GM21423 (cell line): ENCODE measurements at regions not wholly inside any gene's neighbourhood (a gene's known extent, or its start where the extent isn't known, plus 50 kb on each side); places are given as distances from the start of the nearest gene placed in this dataset.
A peak's percentile ranks its signal among the peaks of the same experiment; 100 is the strongest.

Experiments
- ATAC-seq: cut with Tn5 transposase; IDR thresholded peaks from one replicate; pipeline ENCODE4 v1.9.1; 2021; ENCODE audit warnings: mild to moderate bottlenecking, moderate library complexity; ENCODE audit not compliant: unreplicated experiment

GRCh38 chr18:25875551-25876240 is 214.7 kb downstream of the SS18 start:
- ATAC-seq, result no peak

GRCh38 chr18:25873833-25874232 is 216.6 kb downstream of the SS18 start:
- no peak for ATAC-seq

- no peak for ATAC-seq
Measured at GRCh38 chr18:25866331-25866730, 224.1 kb downstream of the SS18 start.

GRCh38 chr18:25862881-25863600 is 227.4 kb downstream of the SS18 start:
- no peak for ATAC-seq

GRCh38 chr18:25853691-25854433 is 236.6 kb downstream of the SS18 start:
- no peak for ATAC-seq

DNA sequence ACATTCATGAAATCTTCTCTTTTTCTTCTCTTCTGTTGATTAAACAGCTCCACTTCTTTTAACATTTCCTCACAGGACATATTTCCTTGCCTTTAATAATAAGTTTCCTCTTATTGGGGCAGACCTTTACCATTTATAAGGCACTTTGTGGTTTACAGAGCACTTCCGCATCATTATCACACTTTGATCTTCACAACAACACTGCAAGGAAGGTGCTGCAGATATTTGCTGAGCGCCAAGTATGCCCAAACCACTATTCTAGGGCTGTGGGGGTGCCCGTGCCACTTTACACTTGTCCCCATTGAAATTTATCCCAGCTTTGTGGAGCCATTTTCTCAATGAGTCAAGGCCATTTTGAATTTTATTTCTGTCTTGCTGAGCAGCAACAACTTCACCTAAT is 246.6 kb downstream of the SS18 start:
- ATAC-seq, result no peak

GRCh38 chr18:25842665-25843064 is 247.7 kb downstream of the SS18 start:
- no peak for ATAC-seq

GRCh38 chr18:25834061-25834460 is 256.4 kb downstream of the SS18 start:
- ATAC-seq, result no peak

DNA sequence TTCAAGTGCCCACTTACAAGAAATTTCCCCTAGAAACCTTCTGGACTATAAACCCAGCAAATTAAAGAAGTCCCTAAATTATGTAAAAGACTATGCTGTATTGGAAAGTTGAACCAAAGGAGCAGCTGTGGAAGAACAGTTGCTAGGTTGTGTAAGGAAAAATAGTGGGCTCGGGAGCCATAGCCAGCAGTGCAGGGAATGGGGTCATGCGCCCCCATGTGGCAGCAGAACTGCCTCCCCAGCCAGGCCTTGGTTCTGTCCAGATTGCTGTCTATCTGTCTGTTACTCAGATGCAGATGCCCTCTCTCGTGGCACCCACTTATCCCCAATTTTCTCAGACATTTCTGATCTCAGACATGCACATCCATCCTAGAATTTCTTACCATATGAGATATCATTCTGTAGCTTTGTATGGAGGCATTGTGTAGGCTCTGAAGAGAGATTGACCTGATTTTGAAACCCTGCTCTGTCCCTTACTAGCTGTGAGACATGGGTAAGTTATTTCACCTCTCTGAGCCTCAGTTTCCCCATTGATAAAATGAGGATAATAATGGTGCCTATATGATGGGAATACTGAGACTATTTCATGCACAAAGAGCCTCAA is 258.3 kb downstream of the SS18 start:
- ATAC-seq, result peak; percentile 76

- no peak for ATAC-seq
Measured at GRCh38 chr18:25831301-25831701, 259.1 kb downstream of the SS18 start.

GRCh38 chr18:25830787-25831186 is 259.6 kb downstream of the SS18 start:
- ATAC-seq, result no peak

GRCh38 chr18:25827961-25828561 is 262.4 kb downstream of the SS18 start:
- ATAC-seq, result no peak

DNA sequence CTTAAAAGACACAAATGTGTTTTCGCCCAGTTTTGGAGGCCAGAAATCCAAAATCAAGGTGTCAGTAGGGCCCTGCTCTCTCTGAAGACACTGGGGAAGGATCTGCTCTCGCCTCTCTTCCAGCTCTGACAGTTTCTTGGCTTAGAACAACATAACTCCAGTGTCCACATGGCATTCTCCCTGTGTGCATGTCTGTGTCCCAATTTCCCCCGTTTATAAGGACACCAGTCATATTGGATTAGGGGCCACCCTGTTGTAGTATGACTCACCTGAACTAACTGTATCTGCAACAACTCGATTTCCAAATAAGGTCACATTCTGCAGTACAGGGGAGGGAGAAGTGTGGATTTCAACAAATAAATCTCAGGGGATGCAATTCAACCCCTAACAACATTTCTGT is 263.2 kb downstream of the SS18 start:
- ATAC-seq, result no peak

GRCh38 chr18:25826823-25827222 is 263.6 kb downstream of the SS18 start:
- ATAC-seq, result no peak

GRCh38 chr18:25825979-25826776 is 264.2 kb downstream of the SS18 start:
- ATAC-seq, result no peak

- no peak for ATAC-seq
Measured at GRCh38 chr18:25825056-25825455, 265.4 kb downstream of the SS18 start.

GRCh38 chr18:25819746-25820363 is 270.6 kb downstream of the SS18 start:
- ATAC-seq, result no peak

- ATAC-seq, result no peak
Measured at GRCh38 chr18:25818505-25818904, 271.9 kb downstream of the SS18 start.

- no peak for ATAC-seq
Measured at GRCh38 chr18:25817546-25818237, 272.7 kb downstream of the SS18 start.
